ENCODE measurements at regions not wholly inside any gene's neighbourhood (a gene's known extent, or its start where the extent isn't known, plus 50 kb on each side); places are given as distances from the start of the nearest gene placed in this dataset.

DNA sequence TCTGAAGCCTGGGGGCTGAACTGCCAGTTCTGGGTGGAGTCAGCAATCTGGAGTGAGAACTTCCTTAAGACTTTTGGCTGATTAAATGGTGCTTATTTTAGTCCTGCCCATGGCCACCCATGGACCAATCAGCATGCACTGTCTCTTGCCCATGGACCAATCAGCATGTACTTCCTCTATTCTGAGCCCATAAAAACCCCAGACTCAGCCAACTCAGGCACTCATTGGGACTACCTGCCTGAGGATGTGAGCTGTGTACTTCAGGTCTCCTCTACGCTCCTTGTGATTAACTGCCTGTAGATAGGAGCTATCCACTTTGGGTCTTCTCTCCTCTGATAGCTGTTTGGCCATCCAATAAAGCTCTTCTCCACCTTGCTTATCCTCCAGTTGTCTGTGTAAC is 342.3 kb upstream of the CCDC179 start:
- TF ChIP-seq, protein P1, sequence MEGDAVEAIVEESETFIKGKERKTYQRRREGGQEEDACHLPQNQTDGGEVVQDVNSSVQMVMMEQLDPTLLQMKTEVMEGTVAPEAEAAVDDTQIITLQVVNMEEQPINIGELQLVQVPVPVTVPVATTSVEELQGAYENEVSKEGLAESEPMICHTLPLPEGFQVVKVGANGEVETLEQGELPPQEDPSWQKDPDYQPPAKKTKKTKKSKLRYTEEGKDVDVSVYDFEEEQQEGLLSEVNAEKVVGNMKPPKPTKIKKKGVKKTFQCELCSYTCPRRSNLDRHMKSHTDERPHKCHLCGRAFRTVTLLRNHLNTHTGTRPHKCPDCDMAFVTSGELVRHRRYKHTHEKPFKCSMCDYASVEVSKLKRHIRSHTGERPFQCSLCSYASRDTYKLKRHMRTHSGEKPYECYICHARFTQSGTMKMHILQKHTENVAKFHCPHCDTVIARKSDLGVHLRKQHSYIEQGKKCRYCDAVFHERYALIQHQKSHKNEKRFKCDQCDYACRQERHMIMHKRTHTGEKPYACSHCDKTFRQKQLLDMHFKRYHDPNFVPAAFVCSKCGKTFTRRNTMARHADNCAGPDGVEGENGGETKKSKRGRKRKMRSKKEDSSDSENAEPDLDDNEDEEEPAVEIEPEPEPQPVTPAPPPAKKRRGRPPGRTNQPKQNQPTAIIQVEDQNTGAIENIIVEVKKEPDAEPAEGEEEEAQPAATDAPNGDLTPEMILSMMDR (conservative IDR thresholded peaks at IDR 0.05 in 1 of 2, IDR thresholded peaks at IDR 0.05 in 1 of 2; ENCODE audit: low read depth in 1 of 2, low read length in 2 of 2) = no peak
- no peak for TF ChIP-seq EZH2 (IDR thresholded peaks at IDR 0.05; ENCODE audit: low read length, missing control alignments)
